GM23338 (cell line): ENCODE measurements at regions not wholly inside any gene's neighbourhood (a gene's known extent, or its start where the extent isn't known, plus 50 kb on each side); places are given as distances from the start of the nearest gene placed in this dataset.

Source experiments
- ATAC-seq: fragments of 200-7000 bp; cut with Tn5 transposase; 3 replicates; pipeline ENCODE4 v1.9.1; 2020
- DNase-seq: peaks from one replicate; pipeline ENCODE4 v3.0.0-alpha.2; 2015; ENCODE audit warnings: low spot score
- H2AFZ ChIP-seq: fragments of 200-600 bp; sonication (generic); 2 replicates; pipeline ENCODE4 v1.8.0; 2016; ENCODE audit warnings: antibody characterized with exemption, mild to moderate bottlenecking, moderate library complexity
- H3F3A ChIP-seq: fragments of 200-600 bp; sonication (generic); replicated peaks from 2 replicates; pipeline ENCODE4 v1.8.0; 2017; ENCODE audit warnings: antibody characterized with exemption, mixed run types, low read depth
- H3K27ac ChIP-seq: fragments of 200-600 bp; sonication (generic); 2 replicates; pipeline ENCODE4 v1.6.1; 2016; ENCODE audit warnings: low read depth
- H3K27me3 ChIP-seq: fragments of 200-600 bp; sonication (generic); 2 replicates; pipeline ENCODE4 v1.8.0; 2016; ENCODE audit warnings: mild to moderate bottlenecking, mixed run types, moderate library complexity; ENCODE audit not compliant: insufficient read depth
- H3K36me3 ChIP-seq: fragments of 200-600 bp; sonication (generic); 2 replicates; pipeline ENCODE4 v1.8.0; 2016; ENCODE audit warnings: mild to moderate bottlenecking; ENCODE audit not compliant: insufficient read depth
- H3K4me1 ChIP-seq: fragments of 200-600 bp; sonication (generic); 2 replicates; pipeline ENCODE4 v1.8.0; 2016; ENCODE audit warnings: mild to moderate bottlenecking, moderate library complexity; ENCODE audit not compliant: insufficient read depth
- H3K4me2 ChIP-seq: fragments of 200-600 bp; sonication (generic); 2 replicates; pipeline ENCODE4 v1.7.1; 2017; ENCODE audit warnings: mixed run types
- H3K4me3 ChIP-seq: fragments of 200-600 bp; sonication (generic); 2 replicates; pipeline ENCODE4 v1.6.1; 2016; ENCODE audit warnings: mixed run types
- H3K79me2 ChIP-seq: fragments of 200-600 bp; sonication (generic); replicated peaks from 2 replicates; pipeline ENCODE4 v1.8.0; 2017; ENCODE audit warnings: mild to moderate bottlenecking; ENCODE audit not compliant: insufficient read depth
- H3K9me2 ChIP-seq: fragments of 200-600 bp; sonication (generic); 2 replicates; pipeline ENCODE4 v1.8.0; 2017; ENCODE audit not compliant: insufficient read depth
- H4K20me1 ChIP-seq: fragments of 200-600 bp; sonication (generic); replicated peaks from 2 replicates; pipeline ENCODE4 v1.8.0; 2017; ENCODE audit warnings: mild to moderate bottlenecking; ENCODE audit not compliant: insufficient read depth
- H3K27ac Mint-ChIP-seq: 2 replicates; pipeline ENCODE4 v1.8.0; 2020; ENCODE audit warnings: inconsistent platforms, mild to moderate bottlenecking, moderate library complexity, mixed read lengths
- H3K27me3 Mint-ChIP-seq: 3 replicates; pipeline ENCODE4 v1.8.0; 2022; ENCODE audit warnings: low read depth, mild to moderate bottlenecking, moderate library complexity, mixed read lengths, inconsistent platforms; ENCODE audit not compliant: insufficient read depth, poor library complexity
- H3K36me3 Mint-ChIP-seq: 3 replicates; pipeline ENCODE4 v1.8.0; 2021; ENCODE audit warnings: low read depth, mild to moderate bottlenecking, inconsistent platforms, moderate library complexity, mixed read lengths
- H3K4me1 Mint-ChIP-seq: 3 replicates; pipeline ENCODE4 v1.8.0; 2020; ENCODE audit warnings: mild to moderate bottlenecking, inconsistent platforms, mixed read lengths
- H3K4me3 Mint-ChIP-seq: 3 replicates; pipeline ENCODE4 v1.8.0; 2021; ENCODE audit warnings: moderate library complexity, mild to moderate bottlenecking, inconsistent platforms, mixed read lengths
- H3K9me3 Mint-ChIP-seq: 3 replicates; pipeline ENCODE4 v1.8.0; 2020; ENCODE audit warnings: moderate library complexity, mild to moderate bottlenecking, inconsistent platforms, mixed read lengths
- CREB1 ChIP-seq: fragments of 250-450 bp; sonication (Bioruptor Pico); IDR thresholded peaks from 2 replicates; pipeline ENCODE4 v1.5.0; 2020; ENCODE audit warnings: low read depth, mild to moderate bottlenecking, moderate library complexity
- CTCF ChIP-seq, 2 experiments: fragments of 200-600 bp in 1 of 2; sonication (generic) in 1 of 2; conservative IDR thresholded peaks; 2 replicates each; pipeline versions ENCODE4 v1.5.1 to v1.6.1; 2016 to 2017; ENCODE audit warnings: antibody characterized with exemption in 2 of 2, low read depth in 2 of 2, mild to moderate bottlenecking in 2 of 2, moderate library complexity in 1 of 2
- JUNB ChIP-seq: IDR thresholded peaks from one replicate; pipeline ENCODE4 v1.6.1; 2016; ENCODE audit warnings: antibody characterized with exemption; ENCODE audit not compliant: unreplicated experiment
- ZNF114 ChIP-seq: fragments of 250-450 bp; sonication (Bioruptor Pico); IDR thresholded peaks from 2 replicates; pipeline ENCODE4 v1.5.0; 2020; ENCODE audit warnings: mild to moderate bottlenecking, moderate library complexity
- ZNF331 ChIP-seq: fragments of 250-450 bp; sonication (Bioruptor Pico); IDR thresholded peaks from 2 replicates; pipeline ENCODE4 v1.5.0; 2020; ENCODE audit warnings: low read depth, mild to moderate bottlenecking, moderate library complexity
- ZNF462 ChIP-seq: fragments of 250-450 bp; sonication (Bioruptor Pico); IDR thresholded peaks from 2 replicates; pipeline ENCODE4 v1.5.0; 2020; ENCODE audit warnings: mild to moderate bottlenecking, moderate library complexity

GRCh38 chr2:167759531-167759930, 487.9 kb downstream of the STK39 start:
- no peaks in the 10 kb centered on the region for H3K9me3 Mint-ChIP-seq
- peaks cover 56% of the 10 kb centered on the region for H3K4me1 Mint-ChIP-seq
- Histone ChIP-seq H3F3A (no peaks in the 10 kb centered on the region), H3K4me2 (no peak overlapping the region), H3K27ac (no peak overlapping the region), H4K20me1 (no peaks in the 10 kb centered on the region), H3K36me3 (no peaks in the 10 kb centered on the region), H2AFZ (no peak overlapping the region), H3K9me2 (peaks cover 8% of the 10 kb centered on the region; the same call in 1 of the 2 replicates), H3K27me3 (no peaks in the 10 kb centered on the region), H3K4me1 (peaks cover 41% of the 10 kb centered on the region), H3K4me3 (no peak overlapping the region), H3K79me2 (no peaks in the 10 kb centered on the region)
- ATAC-seq (peak; percentile 68), DNase-seq (peak; percentile 58)
- no peak overlapping the region for H3K4me3 Mint-ChIP-seq
- 0 out of 2 replicates have a peak overlapping the region, but pooled peaks have one; percentile 70 for H3K27ac Mint-ChIP-seq
- H3K27me3 Mint-ChIP-seq: peaks cover 3% of the 10 kb centered on the region
- peaks cover 4% of the 10 kb centered on the region; the same call in 1 of the 3 replicates for H3K36me3 Mint-ChIP-seq
- no peak for TF ChIP-seq ZNF331 (CRISPR knock-in tag)
- TF ChIP-seq JUNB: no peak
- peak; percentile 42 to 51 for TF ChIP-seq CTCF (conservative IDR thresholded peaks at IDR 0.05; ENCODE audit: low read depth in 2 of 2)

GRCh38 chr2:167758292-167758691, 489.1 kb downstream of the STK39 start:
- H3K36me3 ChIP-seq: no peaks in the 10 kb centered on the region
- H3K27me3 Mint-ChIP-seq: peaks cover 3% of the 10 kb centered on the region
- no peak overlapping the region; the same call in 2 of the 3 replicates for H3K4me3 Mint-ChIP-seq
- peaks cover 53% of the 10 kb centered on the region for H3K4me1 ChIP-seq
- peak overlapping the region; percentile 56 for H3K4me2 ChIP-seq
- H3F3A ChIP-seq: no peaks in the 10 kb centered on the region
- H3K27ac ChIP-seq: peak overlapping the region; percentile 82
- H3K27ac Mint-ChIP-seq: peak overlapping the region; percentile 20; the same call in 1 of the 2 replicates
- DNase-seq (peak; percentile 67), ATAC-seq (peak; percentile 70)
- H3K4me3 ChIP-seq: no peak overlapping the region
- no peak overlapping the region for H2AFZ ChIP-seq
- no peaks in the 10 kb centered on the region for H4K20me1 ChIP-seq
- H3K36me3 Mint-ChIP-seq: peaks cover 4% of the 10 kb centered on the region; the same call in 1 of the 3 replicates
- peaks cover 8% of the 10 kb centered on the region; the same call in 1 of the 2 replicates for H3K9me2 ChIP-seq
- no peaks in the 10 kb centered on the region for H3K27me3 ChIP-seq
- H3K79me2 ChIP-seq: no peaks in the 10 kb centered on the region
- TF ChIP-seq ZNF462 (CRISPR knock-in tag): 0 out of 2 replicates have a peak, but pooled peaks have one; percentile 30
- no peak for TF ChIP-seq CREB1 (CRISPR knock-in tag)
- TF ChIP-seq ZNF114 (CRISPR knock-in tag): 0 out of 2 replicates have a peak, but pooled peaks have one; percentile 40
- H3K9me3 Mint-ChIP-seq: no peaks in the 10 kb centered on the region
- peaks cover 67% of the 10 kb centered on the region for H3K4me1 Mint-ChIP-seq
